Hepatocyte (in vitro differentiated cells): ENCODE measurements at regions not wholly inside any gene's neighbourhood (a gene's known extent, or its start where the extent isn't known, plus 50 kb on each side); places are given as distances from the start of the nearest gene placed in this dataset.

Experiments
- DNase-seq: peaks from one replicate; pipeline ENCODE4 v3.0.0-alpha.2; 2016; ENCODE audit warnings: low spot score
- H2AFZ ChIP-seq: fragments of 200-600 bp; sonication (generic); 2 replicates; pipeline ENCODE4 v1.6.0; 2016; ENCODE audit warnings: antibody characterized with exemption, mild to moderate bottlenecking
- H3K27ac ChIP-seq: fragments of 200-600 bp; sonication (generic); 2 replicates; pipeline ENCODE4 v1.5.1; 2016; ENCODE audit warnings: mild to moderate bottlenecking
- H3K27me3 ChIP-seq: fragments of 200-600 bp; sonication (generic); 2 replicates; pipeline ENCODE4 v1.6.1; 2016
- H3K36me3 ChIP-seq: fragments of 200-600 bp; sonication (generic); replicated peaks from 2 replicates; pipeline ENCODE4 v1.5.1; 2016; ENCODE audit warnings: low read depth; ENCODE audit not compliant: insufficient read depth
- H3K4me1 ChIP-seq: fragments of 200-600 bp; sonication (generic); 2 replicates; pipeline ENCODE4 v1.5.1; 2016; ENCODE audit warnings: mild to moderate bottlenecking, moderate library complexity; ENCODE audit not compliant: insufficient read depth
- H3K4me2 ChIP-seq: fragments of 200-600 bp; sonication (generic); 2 replicates; pipeline ENCODE4 v1.6.0; 2016
- H3K4me3 ChIP-seq: fragments of 200-600 bp; sonication (generic); 2 replicates; pipeline ENCODE4 v1.5.1; 2016; ENCODE audit warnings: mild to moderate bottlenecking
- H3K79me2 ChIP-seq: fragments of 200-600 bp; sonication (generic); 2 replicates; pipeline ENCODE4 v1.6.0; 2017; ENCODE audit warnings: mild to moderate bottlenecking
- H3K9me2 ChIP-seq: fragments of 200-600 bp; sonication (generic); replicated peaks from 2 replicates; pipeline ENCODE4 v1.6.0; 2017; ENCODE audit warnings: mild to moderate bottlenecking; ENCODE audit not compliant: insufficient read depth
- H3K9me3 ChIP-seq: fragments of 200-600 bp; sonication (generic); 2 replicates; pipeline ENCODE4 v1.5.1; 2016; ENCODE audit warnings: low read depth, mild to moderate bottlenecking
- H4K20me1 ChIP-seq: fragments of 200-600 bp; sonication (generic); 2 replicates; pipeline ENCODE4 v1.6.0; 2016; ENCODE audit warnings: mild to moderate bottlenecking; ENCODE audit not compliant: insufficient read depth, poor library complexity, severe bottlenecking
- EZH2 ChIP-seq: fragments of 200-600 bp; sonication (generic); IDR thresholded peaks from 2 replicates; pipeline ENCODE4 v1.6.1; 2016; ENCODE audit warnings: antibody characterized with exemption, mild to moderate bottlenecking, borderline replicate concordance
- EZH2phosphoT487 ChIP-seq: fragments of 200-600 bp; sonication (generic); IDR thresholded peaks from one replicate; pipeline ENCODE4 v1.6.1; 2018; ENCODE audit warnings: antibody characterized with exemption, mild to moderate bottlenecking, low read depth, moderate library complexity; ENCODE audit not compliant: unreplicated experiment, severe bottlenecking
- WGBS: methylation state at CpG from one replicate; pipeline ENCODE4 v1.1.6; 2016; ENCODE audit warnings: low lambda C conversion rate; ENCODE audit errors: missing lambda C conversion rate; 5-methylcytosine and 5-hydroxymethylcytosine counted together
- TF ChIP-seq, protein P1 (sequence below): fragments of 200-600 bp; sonication (generic); IDR thresholded peaks from 2 replicates; pipeline ENCODE4 v1.5.1; 2016; ENCODE audit warnings: antibody characterized with exemption, mild to moderate bottlenecking; ENCODE audit not compliant: poor library complexity

DNA sequence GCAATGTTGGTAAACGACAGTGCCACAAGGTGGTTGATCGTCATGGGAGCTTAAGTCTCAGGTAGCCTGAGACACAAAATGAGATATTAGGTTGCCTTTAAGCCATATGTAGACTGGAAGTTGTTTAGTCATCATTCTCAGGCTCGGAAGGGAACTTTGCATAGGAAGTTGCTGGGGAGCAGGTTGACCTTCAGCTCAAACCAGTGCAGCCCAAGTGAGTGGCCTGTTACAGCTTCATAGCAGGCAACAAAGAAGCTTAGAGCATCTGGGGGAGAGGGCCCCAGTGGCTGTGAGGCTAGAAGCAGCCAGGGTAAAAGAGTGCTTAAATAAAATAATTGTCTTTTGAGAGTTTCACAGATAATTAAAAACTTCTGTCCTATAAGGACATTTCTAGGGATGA lies 404.0 kb downstream of the GUCY1A2 start:
- Histone ChIP-seq H2AFZ (no peak overlapping the region), H3K9me2 (no peaks in the 10 kb centered on the region), H4K20me1 (no peaks in the 10 kb centered on the region), H3K36me3 (no peaks in the 10 kb centered on the region), H3K27me3 (no peaks in the 10 kb centered on the region), H3K4me3 (no peak overlapping the region), H3K4me1 (no peaks in the 10 kb centered on the region), H3K79me2 (no peaks in the 10 kb centered on the region), H3K27ac (no peak overlapping the region), H3K9me3 (no peaks in the 10 kb centered on the region), H3K4me2 (no peak overlapping the region)
- WGBS, result 83% methylated on average over 3 of the region's 3 CpGs
- no peak for DNase-seq
- TF ChIP-seq EZH2 (no peak), EZH2phosphoT487 (no peak)
- TF ChIP-seq, protein P1, sequence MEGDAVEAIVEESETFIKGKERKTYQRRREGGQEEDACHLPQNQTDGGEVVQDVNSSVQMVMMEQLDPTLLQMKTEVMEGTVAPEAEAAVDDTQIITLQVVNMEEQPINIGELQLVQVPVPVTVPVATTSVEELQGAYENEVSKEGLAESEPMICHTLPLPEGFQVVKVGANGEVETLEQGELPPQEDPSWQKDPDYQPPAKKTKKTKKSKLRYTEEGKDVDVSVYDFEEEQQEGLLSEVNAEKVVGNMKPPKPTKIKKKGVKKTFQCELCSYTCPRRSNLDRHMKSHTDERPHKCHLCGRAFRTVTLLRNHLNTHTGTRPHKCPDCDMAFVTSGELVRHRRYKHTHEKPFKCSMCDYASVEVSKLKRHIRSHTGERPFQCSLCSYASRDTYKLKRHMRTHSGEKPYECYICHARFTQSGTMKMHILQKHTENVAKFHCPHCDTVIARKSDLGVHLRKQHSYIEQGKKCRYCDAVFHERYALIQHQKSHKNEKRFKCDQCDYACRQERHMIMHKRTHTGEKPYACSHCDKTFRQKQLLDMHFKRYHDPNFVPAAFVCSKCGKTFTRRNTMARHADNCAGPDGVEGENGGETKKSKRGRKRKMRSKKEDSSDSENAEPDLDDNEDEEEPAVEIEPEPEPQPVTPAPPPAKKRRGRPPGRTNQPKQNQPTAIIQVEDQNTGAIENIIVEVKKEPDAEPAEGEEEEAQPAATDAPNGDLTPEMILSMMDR, result no peak

GRCh38 chr11:106619320-106619990 lies 398.8 kb downstream of the GUCY1A2 start:
- Histone ChIP-seq H2AFZ (no peak overlapping the region), H3K27ac (no peak overlapping the region), H3K9me2 (no peaks in the 10 kb centered on the region), H3K36me3 (no peaks in the 10 kb centered on the region), H3K4me2 (no peak overlapping the region), H3K4me3 (no peak overlapping the region), H4K20me1 (no peaks in the 10 kb centered on the region), H3K79me2 (no peaks in the 10 kb centered on the region), H3K9me3 (no peaks in the 10 kb centered on the region), H3K27me3 (no peaks in the 10 kb centered on the region), H3K4me1 (no peaks in the 10 kb centered on the region)
- WGBS, result 65% methylated on average over 2 of the region's 2 CpGs
- TF ChIP-seq, protein P1, result no peak
- TF ChIP-seq EZH2phosphoT487 (no peak), EZH2 (no peak)
- DNase-seq, result no peak

DNA sequence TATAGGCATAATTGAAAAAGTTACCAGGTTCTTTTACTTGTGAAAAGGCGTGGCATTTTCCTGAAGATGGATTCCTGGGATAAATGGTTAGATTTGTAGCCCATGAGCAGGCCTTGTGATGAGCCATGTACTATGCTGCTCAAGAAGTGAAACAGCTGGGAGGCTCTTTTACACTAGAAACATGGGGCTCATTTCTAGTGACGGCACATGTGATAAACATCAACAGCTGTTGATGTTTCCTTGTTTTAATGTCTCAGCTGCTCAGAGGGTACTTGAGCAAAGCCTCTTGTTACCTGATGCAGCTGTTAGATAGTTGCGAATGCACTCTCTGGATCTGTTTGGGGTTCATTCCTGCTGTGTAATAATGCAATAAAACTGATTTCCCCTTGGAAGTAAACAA lies 396.8 kb downstream of the GUCY1A2 start:
- no peak overlapping the region for H3K4me3 ChIP-seq
- no peaks in the 10 kb centered on the region for H3K9me2 ChIP-seq
- H3K9me3 ChIP-seq, result no peaks in the 10 kb centered on the region
- no peak overlapping the region for H3K4me2 ChIP-seq
- no peak overlapping the region for H2AFZ ChIP-seq
- H3K27me3 ChIP-seq, result no peaks in the 10 kb centered on the region
- no peaks in the 10 kb centered on the region for H4K20me1 ChIP-seq
- H3K79me2 ChIP-seq, result no peaks in the 10 kb centered on the region
- no peak for TF ChIP-seq EZH2
- H3K27ac ChIP-seq, result no peak overlapping the region
- H3K4me1 ChIP-seq, result no peaks in the 10 kb centered on the region
- DNase-seq, result no peak
- WGBS, result 70% methylated on average over 3 of the region's 3 CpGs
- no peaks in the 10 kb centered on the region for H3K36me3 ChIP-seq
